Upper lobe of right lung (tissue), 1 donor: ENCODE measurements at regions not wholly inside any gene's neighbourhood (a gene's known extent, or its start where the extent isn't known, plus 50 kb on each side); places are given as distances from the start of the nearest gene placed in this dataset.

Experiments used
- ATAC-seq: fragments of 200-7000 bp; cut with Tn5 transposase; one replicate; pipeline ENCODE4 v1.9.1; 2020; ENCODE audit warnings: mild to moderate bottlenecking, moderate library complexity
- DNase-seq: peaks from one replicate; pipeline ENCODE4 v3.0.0-alpha.2; 2020
- H3K27ac ChIP-seq: fragments of 200-600 bp; one replicate; pipeline ENCODE4 v1.8.0; 2022
- H3K27me3 ChIP-seq: fragments of 200-600 bp; one replicate; pipeline ENCODE4 v1.8.0; 2022; ENCODE audit warnings: mild to moderate bottlenecking
- H3K36me3 ChIP-seq: fragments of 200-600 bp; one replicate; pipeline ENCODE4 v1.8.0; 2022
- H3K4me1 ChIP-seq: fragments of 200-600 bp; one replicate; pipeline ENCODE4 v1.8.0; 2022
- H3K4me3 ChIP-seq: fragments of 200-600 bp; one replicate; pipeline ENCODE4 v1.8.0; 2022; ENCODE audit warnings: mild to moderate bottlenecking
- H3K9me3 ChIP-seq: fragments of 200-600 bp; one replicate; pipeline ENCODE4 v1.8.0; 2022
- intact Hi-C: fragments of 100-400 bp; cut with DNase I; formaldehyde crosslinking; loops from one replicate; pipeline ENCODE4 v1.11.0; 2022
- TF ChIP-seq, protein P1 (sequence below): fragments of 200-600 bp; IDR thresholded peaks from one replicate; pipeline ENCODE4 v1.8.0; 2022; ENCODE audit warnings: antibody characterized with exemption
- donor health status: DM: no; HTN: yes; CAD: no; lungs with severe emphysema.

DNA sequence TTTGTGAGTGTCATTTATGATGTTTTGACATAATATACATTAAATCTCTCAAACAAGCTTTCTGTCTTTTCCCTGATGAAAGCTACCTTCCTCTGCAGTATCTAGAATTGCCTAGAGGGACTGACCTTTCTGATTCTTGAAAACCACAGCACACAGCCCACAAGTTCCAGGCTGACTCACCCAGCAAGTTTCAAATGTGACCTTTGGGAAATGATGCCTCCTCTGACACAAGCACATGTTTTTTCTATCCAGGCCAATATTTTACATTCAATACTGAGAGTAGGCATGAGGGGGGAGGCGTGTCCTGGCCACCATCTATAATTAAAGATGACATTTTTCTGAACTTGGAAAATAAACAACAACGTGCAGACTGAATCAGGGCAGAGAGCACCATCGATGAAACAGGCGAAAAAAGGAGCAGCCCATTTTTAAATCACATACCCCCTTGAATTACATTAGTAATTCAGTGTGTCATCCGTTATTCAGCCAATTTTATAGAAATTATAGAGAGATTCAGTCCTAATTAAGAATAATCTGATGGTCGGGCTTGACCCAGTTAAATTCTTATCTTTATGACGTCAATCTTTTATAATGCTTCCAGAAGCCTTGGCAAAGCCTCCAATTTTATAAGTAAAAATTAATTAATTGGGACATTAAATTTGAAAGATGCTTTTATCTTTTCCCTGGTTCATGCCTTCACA is 292.6 kb upstream of the CDH11 start:
- intact Hi-C loops = no loop called here
- TF ChIP-seq, protein P1, sequence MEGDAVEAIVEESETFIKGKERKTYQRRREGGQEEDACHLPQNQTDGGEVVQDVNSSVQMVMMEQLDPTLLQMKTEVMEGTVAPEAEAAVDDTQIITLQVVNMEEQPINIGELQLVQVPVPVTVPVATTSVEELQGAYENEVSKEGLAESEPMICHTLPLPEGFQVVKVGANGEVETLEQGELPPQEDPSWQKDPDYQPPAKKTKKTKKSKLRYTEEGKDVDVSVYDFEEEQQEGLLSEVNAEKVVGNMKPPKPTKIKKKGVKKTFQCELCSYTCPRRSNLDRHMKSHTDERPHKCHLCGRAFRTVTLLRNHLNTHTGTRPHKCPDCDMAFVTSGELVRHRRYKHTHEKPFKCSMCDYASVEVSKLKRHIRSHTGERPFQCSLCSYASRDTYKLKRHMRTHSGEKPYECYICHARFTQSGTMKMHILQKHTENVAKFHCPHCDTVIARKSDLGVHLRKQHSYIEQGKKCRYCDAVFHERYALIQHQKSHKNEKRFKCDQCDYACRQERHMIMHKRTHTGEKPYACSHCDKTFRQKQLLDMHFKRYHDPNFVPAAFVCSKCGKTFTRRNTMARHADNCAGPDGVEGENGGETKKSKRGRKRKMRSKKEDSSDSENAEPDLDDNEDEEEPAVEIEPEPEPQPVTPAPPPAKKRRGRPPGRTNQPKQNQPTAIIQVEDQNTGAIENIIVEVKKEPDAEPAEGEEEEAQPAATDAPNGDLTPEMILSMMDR = no peak
- ATAC-seq (no peak), DNase-seq (no peak)
- Histone ChIP-seq H3K27me3 (no peaks in the 10 kb centered on the region), H3K4me1 (no peaks in the 10 kb centered on the region), H3K4me3 (no peak overlapping the region), H3K9me3 (no peaks in the 10 kb centered on the region), H3K27ac (no peak overlapping the region), H3K36me3 (no peaks in the 10 kb centered on the region)

- TF ChIP-seq, protein P1 = no peak
- ATAC-seq = no peak
- H3K4me3 ChIP-seq = no peak overlapping the region
Measured at GRCh38 chr16:65413861-65414260, 292.0 kb upstream of the CDH11 start.

DNA sequence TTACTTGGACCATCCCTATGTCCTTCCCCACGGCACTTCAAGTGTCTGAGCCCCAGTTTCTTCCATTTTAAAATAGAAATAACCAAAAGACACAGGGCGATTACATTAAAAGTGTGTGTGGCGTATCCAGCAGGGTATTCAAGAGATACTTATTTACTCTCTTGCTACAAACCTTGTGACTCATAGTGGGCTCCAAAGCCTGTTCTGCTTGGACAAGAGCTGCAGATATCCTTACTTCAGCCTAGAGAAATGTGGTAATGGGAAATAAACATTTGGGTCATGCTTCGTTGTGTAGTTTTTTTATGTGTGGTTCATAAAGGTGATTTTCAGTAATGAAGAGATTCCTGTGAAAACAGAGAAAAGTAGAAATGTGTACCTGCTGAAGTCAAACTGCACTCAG is 288.9 kb upstream of the CDH11 start:
- no peak for DNase-seq
- intact Hi-C loops = no loop called here
- H3K4me1 ChIP-seq = no peaks in the 10 kb centered on the region
- no peaks in the 10 kb centered on the region for H3K36me3 ChIP-seq
- no peak overlapping the region for H3K27ac ChIP-seq
- no peaks in the 10 kb centered on the region for H3K27me3 ChIP-seq
- no peaks in the 10 kb centered on the region for H3K9me3 ChIP-seq
- no peak overlapping the region for H3K4me3 ChIP-seq
- TF ChIP-seq, protein P1 = no peak
- no peak for ATAC-seq

More at GRCh38 chr16:65413861-65414260, 292.0 kb upstream of the CDH11 start:
- no peak overlapping the region for H3K27ac ChIP-seq
- H3K27me3 ChIP-seq = no peaks in the 10 kb centered on the region
- no peaks in the 10 kb centered on the region for H3K36me3 ChIP-seq
- no peaks in the 10 kb centered on the region for H3K9me3 ChIP-seq
- no peak for DNase-seq
- intact Hi-C loops = no loop called here
- no peaks in the 10 kb centered on the region for H3K4me1 ChIP-seq

DNA sequence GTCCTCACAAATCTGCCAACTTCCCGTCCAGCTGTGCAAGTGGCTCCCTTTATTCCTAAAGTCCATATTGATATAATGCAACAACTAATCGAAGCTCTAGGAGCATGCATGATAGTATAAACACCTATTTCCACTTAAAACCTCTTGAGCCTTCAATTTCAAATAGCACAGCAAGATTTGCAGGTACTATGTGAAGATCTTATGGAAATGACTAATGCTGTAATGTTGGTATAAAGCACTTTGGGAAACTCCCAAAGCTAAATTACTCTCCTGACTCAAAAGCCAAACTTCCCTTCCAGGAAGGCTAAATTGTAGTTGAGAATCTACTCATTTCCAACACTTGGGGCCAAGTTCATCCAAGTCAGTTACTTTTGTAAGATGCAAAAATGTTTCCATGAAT is 287.6 kb upstream of the CDH11 start:
- Histone ChIP-seq H3K9me3 (no peaks in the 10 kb centered on the region), H3K36me3 (no peaks in the 10 kb centered on the region), H3K27me3 (no peaks in the 10 kb centered on the region), H3K4me3 (no peak overlapping the region), H3K27ac (no peak overlapping the region), H3K4me1 (no peaks in the 10 kb centered on the region)
- TF ChIP-seq, protein P1 = no peak
- no peak for DNase-seq
- ATAC-seq = no peak
- intact Hi-C loops = no loop called here

GRCh38 chr16:65406933-65407332 is 285.1 kb upstream of the CDH11 start:
- Histone ChIP-seq H3K9me3 (no peaks in the 10 kb centered on the region), H3K36me3 (no peaks in the 10 kb centered on the region), H3K27ac (no peak overlapping the region), H3K4me3 (no peak overlapping the region), H3K27me3 (no peaks in the 10 kb centered on the region), H3K4me1 (no peaks in the 10 kb centered on the region)
- TF ChIP-seq, protein P1 = no peak
- DNase-seq (no peak), ATAC-seq (no peak)
- intact Hi-C loops = no loop called here

DNA sequence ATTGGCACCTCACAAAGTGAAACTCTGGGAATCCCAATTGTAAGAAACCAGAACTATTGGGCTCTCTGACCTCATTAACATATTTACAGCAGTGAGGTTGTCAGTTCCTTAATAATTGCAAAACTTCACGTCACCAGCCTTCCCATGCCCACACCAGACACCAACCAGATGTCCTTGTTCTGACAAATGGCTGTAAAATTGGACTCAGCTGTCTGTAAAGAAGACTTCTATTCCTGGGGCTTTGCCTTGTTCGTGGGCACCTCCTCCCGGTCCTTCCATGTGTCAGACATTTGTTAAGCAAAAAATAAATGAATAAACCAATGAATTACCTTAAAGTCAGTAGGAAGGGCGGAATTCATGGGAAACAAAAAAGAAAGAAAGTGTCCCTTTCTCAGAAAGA is 284.3 kb upstream of the CDH11 start:
- no peaks in the 10 kb centered on the region for H3K27me3 ChIP-seq

More for the DNA sequence above, 284.3 kb upstream of the CDH11 start:
- Histone ChIP-seq H3K36me3 (no peaks in the 10 kb centered on the region), H3K4me3 (no peak overlapping the region), H3K9me3 (no peaks in the 10 kb centered on the region), H3K4me1 (no peaks in the 10 kb centered on the region), H3K27ac (no peak overlapping the region)
- TF ChIP-seq, protein P1 = no peak
- ATAC-seq (no peak), DNase-seq (no peak)
- intact Hi-C loops = no loop called here
